ENCODE measurements at regions not wholly inside any gene's neighbourhood (a gene's known extent, or its start where the extent isn't known, plus 50 kb on each side); places are given as distances from the start of the nearest gene placed in this dataset.

DNA sequence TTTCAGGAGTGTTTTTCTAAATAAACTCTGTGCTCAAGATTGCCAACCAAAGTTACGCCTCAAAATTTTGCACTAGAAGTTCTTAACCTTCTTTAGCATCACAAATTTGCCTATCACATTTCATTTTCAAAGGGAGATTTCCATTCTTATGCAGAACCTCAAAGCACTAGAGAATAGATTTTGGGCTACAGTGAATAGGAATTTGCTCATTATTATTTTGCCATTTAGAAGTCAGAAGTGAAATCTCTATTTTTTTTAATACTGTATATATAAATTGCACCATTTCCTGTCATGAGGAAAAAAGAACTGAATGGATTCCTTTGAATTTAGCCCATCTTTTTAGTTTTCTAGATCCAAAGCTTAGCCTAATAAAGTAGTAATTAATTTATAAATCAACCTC, 796.4 kb downstream of the ADGRL2 start:
- DNase-seq (ENCODE audit: low read depth): no peak
- no peak overlapping the region for H3K4me3 ChIP-seq (ENCODE audit: control insufficient read depth, low read depth, low read length)
- TF ChIP-seq, protein P1, sequence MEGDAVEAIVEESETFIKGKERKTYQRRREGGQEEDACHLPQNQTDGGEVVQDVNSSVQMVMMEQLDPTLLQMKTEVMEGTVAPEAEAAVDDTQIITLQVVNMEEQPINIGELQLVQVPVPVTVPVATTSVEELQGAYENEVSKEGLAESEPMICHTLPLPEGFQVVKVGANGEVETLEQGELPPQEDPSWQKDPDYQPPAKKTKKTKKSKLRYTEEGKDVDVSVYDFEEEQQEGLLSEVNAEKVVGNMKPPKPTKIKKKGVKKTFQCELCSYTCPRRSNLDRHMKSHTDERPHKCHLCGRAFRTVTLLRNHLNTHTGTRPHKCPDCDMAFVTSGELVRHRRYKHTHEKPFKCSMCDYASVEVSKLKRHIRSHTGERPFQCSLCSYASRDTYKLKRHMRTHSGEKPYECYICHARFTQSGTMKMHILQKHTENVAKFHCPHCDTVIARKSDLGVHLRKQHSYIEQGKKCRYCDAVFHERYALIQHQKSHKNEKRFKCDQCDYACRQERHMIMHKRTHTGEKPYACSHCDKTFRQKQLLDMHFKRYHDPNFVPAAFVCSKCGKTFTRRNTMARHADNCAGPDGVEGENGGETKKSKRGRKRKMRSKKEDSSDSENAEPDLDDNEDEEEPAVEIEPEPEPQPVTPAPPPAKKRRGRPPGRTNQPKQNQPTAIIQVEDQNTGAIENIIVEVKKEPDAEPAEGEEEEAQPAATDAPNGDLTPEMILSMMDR (IDR thresholded peaks at IDR 0.05; ENCODE audit: control insufficient read depth, insufficient read depth, low read depth, low read length, missing control alignments): no peak

DNA sequence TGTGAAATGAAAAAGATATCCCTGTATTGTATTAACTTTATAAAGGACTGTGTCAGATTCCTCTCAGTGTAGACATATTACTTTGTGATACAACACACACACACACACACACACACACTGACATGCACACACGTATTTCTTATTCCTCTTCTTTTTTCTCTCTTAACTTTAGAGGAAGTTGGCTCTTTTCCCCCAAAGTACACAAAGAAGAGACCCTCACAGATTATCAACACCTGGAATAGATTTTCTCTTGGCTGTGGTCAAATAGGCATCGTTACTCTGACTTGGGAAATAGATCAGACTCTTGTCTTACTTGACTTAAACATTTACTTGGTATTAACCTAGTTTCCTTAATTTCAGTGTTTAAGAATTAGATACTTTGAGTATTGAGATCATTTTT, 792.8 kb downstream of the ADGRL2 start:
- no peak for DNase-seq (ENCODE audit: low read depth)
- H3K4me3 ChIP-seq (ENCODE audit: control insufficient read depth, low read depth, low read length): no peak overlapping the region
- TF ChIP-seq, protein P1 (IDR thresholded peaks at IDR 0.05; ENCODE audit: control insufficient read depth, insufficient read depth, low read depth, low read length, missing control alignments): no peak

DNA sequence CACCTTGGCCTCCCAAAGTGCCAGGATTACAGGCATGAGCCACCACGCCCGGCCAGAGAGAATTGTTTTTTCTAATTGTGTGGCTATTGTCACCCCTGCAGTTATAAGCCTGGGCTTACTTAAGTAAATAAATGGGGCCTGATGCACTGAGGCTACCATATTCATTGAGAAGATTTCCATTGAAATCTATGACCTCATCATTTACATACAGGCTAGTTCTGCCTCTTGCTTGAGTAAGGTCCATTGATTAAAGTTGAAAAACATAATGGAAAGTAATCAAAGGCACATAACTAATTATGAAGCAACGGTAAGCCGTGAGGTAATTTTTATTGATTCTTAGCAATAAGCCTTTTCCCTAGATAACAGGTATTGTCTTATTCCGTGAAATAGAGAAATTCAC, 788.9 kb downstream of the ADGRL2 start:
- TF ChIP-seq, protein P1 (IDR thresholded peaks at IDR 0.05; ENCODE audit: control insufficient read depth, insufficient read depth, low read depth, low read length, missing control alignments): no peak
- H3K4me3 ChIP-seq (ENCODE audit: control insufficient read depth, low read depth, low read length): no peak overlapping the region
- DNase-seq (ENCODE audit: low read depth): no peak

DNA sequence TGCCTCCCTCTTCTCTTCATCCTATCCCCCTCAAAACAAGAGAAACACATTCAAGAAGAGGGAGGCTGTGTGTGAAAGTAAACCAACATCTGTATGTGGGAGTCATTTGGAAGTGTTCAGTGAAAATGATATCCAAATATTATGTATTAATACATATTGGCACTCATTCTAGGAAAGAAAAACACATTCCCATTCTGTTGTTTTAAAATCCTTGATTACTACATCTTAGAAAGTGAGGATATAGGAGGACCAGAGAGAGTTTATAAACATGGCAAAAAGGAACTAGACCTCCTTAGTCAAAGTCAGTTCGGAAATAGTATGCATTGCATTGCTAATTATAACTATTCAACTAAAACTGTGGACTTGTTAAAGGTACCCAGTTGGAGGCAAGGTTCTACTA, 786.6 kb downstream of the ADGRL2 start:
- TF ChIP-seq, protein P1 (IDR thresholded peaks at IDR 0.05; ENCODE audit: control insufficient read depth, insufficient read depth, low read depth, low read length, missing control alignments): no peak
- H3K4me3 ChIP-seq (ENCODE audit: control insufficient read depth, low read depth, low read length): no peak overlapping the region
- DNase-seq (ENCODE audit: low read depth): no peak

DNA sequence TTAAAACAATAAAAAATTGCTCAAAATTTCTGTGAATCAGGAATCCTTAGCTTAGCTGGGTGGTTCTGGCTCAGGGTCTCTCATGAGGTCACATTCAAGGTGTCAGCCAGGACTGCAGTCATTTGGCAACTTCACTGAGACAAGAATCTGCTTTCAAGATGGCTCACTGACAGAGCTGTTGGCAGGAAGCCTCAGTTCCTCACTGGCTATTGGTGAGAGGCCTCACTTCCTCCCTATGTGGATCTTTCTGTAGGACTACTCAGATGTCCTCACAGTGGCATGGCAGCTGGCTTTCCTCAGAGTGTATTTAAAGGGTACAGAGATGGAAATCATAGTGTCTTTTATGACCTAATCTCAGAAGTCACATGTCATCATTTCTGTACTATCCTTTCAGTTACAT, 785.7 kb downstream of the ADGRL2 start:
- H3K4me3 ChIP-seq (ENCODE audit: control insufficient read depth, low read depth, low read length): no peak overlapping the region
- TF ChIP-seq, protein P1 (IDR thresholded peaks at IDR 0.05; ENCODE audit: control insufficient read depth, insufficient read depth, low read depth, low read length, missing control alignments): no peak
- DNase-seq (ENCODE audit: low read depth): no peak

DNA sequence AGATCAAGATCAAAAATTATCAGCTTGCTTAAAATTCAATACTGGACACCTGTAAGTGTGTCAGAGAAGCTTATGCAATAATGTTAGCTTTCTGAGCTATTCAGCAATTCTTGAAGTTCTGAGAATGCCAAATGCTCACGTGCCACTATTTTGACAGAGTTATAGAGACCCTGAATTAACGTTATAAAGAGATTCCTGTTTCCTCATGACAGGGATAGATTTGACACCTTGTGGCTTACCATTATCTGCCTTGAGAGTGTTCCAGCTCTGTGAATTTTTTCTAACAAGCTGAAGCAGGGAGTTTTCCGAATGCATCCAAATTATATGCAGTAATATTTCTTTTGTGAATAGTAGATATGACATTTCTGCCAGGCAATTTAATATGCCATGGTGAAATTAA, 781.6 kb downstream of the ADGRL2 start:
- H3K4me3 ChIP-seq (ENCODE audit: control insufficient read depth, low read depth, low read length): no peak overlapping the region
- DNase-seq (ENCODE audit: low read depth): no peak
- TF ChIP-seq, protein P1 (IDR thresholded peaks at IDR 0.05; ENCODE audit: control insufficient read depth, insufficient read depth, low read depth, low read length, missing control alignments): no peak
